ENCODE measurements at regions not wholly inside any gene's neighbourhood (a gene's known extent, or its start where the extent isn't known, plus 50 kb on each side); places are given as distances from the start of the nearest gene placed in this dataset.
"Not testable (repeated sequence)": the region's sequence is repeated elsewhere in the genome, so short reads cannot be mapped to it uniquely, and the experiment has no call there.

GRCh38 chr5:124521461-124522230 is 224.8 kb downstream of the ZNF608 start:
- no peak for DNase-seq (ENCODE audit: insufficient read length, low spot score)
- FAIRE-seq: no peak

- DNase-seq (ENCODE audit: insufficient read length, low spot score): no peak
- no peak for FAIRE-seq
These were observed 227.0 kb downstream of the ZNF608 start for GRCh38 chr5:124519396-124519795.

GRCh38 chr5:124516567-124516966 is 229.9 kb downstream of the ZNF608 start:
- no peak for DNase-seq (ENCODE audit: insufficient read length, low spot score)
- FAIRE-seq: no peak

GRCh38 chr5:124515497-124516245 is 230.8 kb downstream of the ZNF608 start:
- no peak for FAIRE-seq
- DNase-seq (ENCODE audit: insufficient read length, low spot score): no peak

GRCh38 chr5:124514956-124515355 is 231.5 kb downstream of the ZNF608 start:
- DNase-seq (ENCODE audit: insufficient read length, low spot score): no peak
- no peak for FAIRE-seq

GRCh38 chr5:124512952-124513632 is 233.3 kb downstream of the ZNF608 start:
- DNase-seq (ENCODE audit: insufficient read length, low spot score) (no peak), FAIRE-seq (no peak)

GRCh38 chr5:124512236-124512635 is 234.2 kb downstream of the ZNF608 start:
- DNase-seq (ENCODE audit: insufficient read length, low spot score) (no peak), FAIRE-seq (no peak)

- FAIRE-seq (no peak), DNase-seq (ENCODE audit: insufficient read length, low spot score) (no peak)
These were observed 234.6 kb downstream of the ZNF608 start for GRCh38 chr5:124511791-124512190.

- no peak for FAIRE-seq
- DNase-seq (ENCODE audit: insufficient read length, low spot score): no peak
These were observed 238.8 kb downstream of the ZNF608 start for GRCh38 chr5:124507688-124508087.

- DNase-seq (ENCODE audit: insufficient read length, low spot score): no peak
- no peak for FAIRE-seq
These were observed 242.1 kb downstream of the ZNF608 start for GRCh38 chr5:124504081-124504916.

- FAIRE-seq (no peak), DNase-seq (ENCODE audit: insufficient read length, low spot score) (no peak)
These were observed 243.9 kb downstream of the ZNF608 start for GRCh38 chr5:124502551-124502950.

- not testable (repeated sequence) for FAIRE-seq; DNase-seq (ENCODE audit: insufficient read length, low spot score)
These were observed 246.6 kb downstream of the ZNF608 start for GRCh38 chr5:124499818-124500217.

- DNase-seq (ENCODE audit: insufficient read length, low spot score); FAIRE-seq: not testable (repeated sequence)
These were observed 249.5 kb downstream of the ZNF608 start for GRCh38 chr5:124496968-124497367.

GRCh38 chr5:124494540-124495116 is 251.8 kb downstream of the ZNF608 start:
- no peak for FAIRE-seq
- no peak for DNase-seq (ENCODE audit: insufficient read length, low spot score)

- FAIRE-seq (no peak), DNase-seq (ENCODE audit: insufficient read length, low spot score) (no peak)
These were observed 253.8 kb downstream of the ZNF608 start for GRCh38 chr5:124492444-124493224.

- FAIRE-seq; DNase-seq (ENCODE audit: insufficient read length, low spot score): not testable (repeated sequence)
These were observed 256.1 kb downstream of the ZNF608 start for GRCh38 chr5:124490315-124490714.

- FAIRE-seq: no peak
- DNase-seq (ENCODE audit: insufficient read length, low spot score): no peak
These were observed 265.0 kb downstream of the ZNF608 start for GRCh38 chr5:124481419-124481818.

- no peak for DNase-seq (ENCODE audit: insufficient read length, low spot score)
- no peak for FAIRE-seq
These were observed 265.5 kb downstream of the ZNF608 start for GRCh38 chr5:124480964-124481363.

- no peak for DNase-seq (ENCODE audit: insufficient read length, low spot score)
- no peak for FAIRE-seq
These were observed 266.4 kb downstream of the ZNF608 start for GRCh38 chr5:124480022-124480421.
